Heart left ventricle (tissue), 16 donors: ENCODE measurements at regions not wholly inside any gene's neighbourhood (a gene's known extent, or its start where the extent isn't known, plus 50 kb on each side); places are given as distances from the start of the nearest gene placed in this dataset.
A peak's percentile ranks its signal among the peaks of the same experiment; 100 is the strongest.

Experiments used
- ATAC-seq, 4 donors: fragments of 200-7000 bp; cut with Tn5 transposase; one replicate each; pipeline ENCODE4 v1.9.1; 2020 to 2022; ENCODE audit warnings: moderate library complexity in 4 of 4, mild to moderate bottlenecking in 3 of 4, moderate number of reproducible peaks in 1 of 4
- DNase-seq, 5 donors: peaks; one replicate each; pipeline ENCODE4 v3.0.0-alpha.2; 2020
- H3K27ac ChIP-seq, 12 donors: fragments of 200-600 bp; sonication (generic) in 4 of 12; one replicate each; pipeline versions ENCODE4 v1.5.0 to v1.8.0; 2016 to 2022; ENCODE audit warnings: mild to moderate bottlenecking in 2 of 12
- H3K27me3 ChIP-seq, 9 donors: fragments of 200-600 bp; sonication (generic) in 2 of 9; one replicate each; pipeline versions ENCODE4 v1.5.1 to v1.8.0; 2016 to 2022; ENCODE audit warnings: mild to moderate bottlenecking in 3 of 9
- H3K36me3 ChIP-seq, 9 donors: fragments of 200-600 bp; sonication (generic) in 2 of 9; one replicate each; pipeline versions ENCODE4 v1.5.0 to v1.8.0; 2018 to 2022; ENCODE audit warnings: mild to moderate bottlenecking in 2 of 9
- H3K4me1 ChIP-seq, 12 donors: fragments of 200-600 bp; sonication (generic) in 4 of 12; one replicate each; pipeline versions ENCODE4 v1.5.0 to v1.8.0; 2016 to 2022; ENCODE audit warnings: mild to moderate bottlenecking in 3 of 12
- H3K4me3 ChIP-seq, 12 donors: fragments of 200-600 bp; sonication (generic) in 4 of 12; one replicate each; pipeline versions ENCODE4 v1.5.0 to v1.8.0; 2017 to 2022; ENCODE audit warnings: mild to moderate bottlenecking in 9 of 12, moderate library complexity in 4 of 12
- H3K9me3 ChIP-seq, 12 donors: fragments of 200-600 bp; sonication (generic) in 4 of 12; one replicate each; pipeline versions ENCODE4 v1.5.0 to v1.8.0; 2016 to 2022; ENCODE audit warnings: mild to moderate bottlenecking in 1 of 12
- POLR2A ChIP-seq, 2 donors: fragments of 450-650 bp; IDR thresholded peaks; one replicate each; pipeline ENCODE4 v1.6.1; 2017; ENCODE audit warnings: antibody characterized with exemption in 2 of 2, mild to moderate bottlenecking in 2 of 2, moderate library complexity in 2 of 2
- WGBS, 4 donors: extraction: QIAGEN DNeasy Blood & Tissue Kit in 2 of 4; methylation state at CpG; one replicate each; pipeline versions ENCODE4 v1.1.5 to v1.1.7; 2013 to 2018; 5-methylcytosine and 5-hydroxymethylcytosine counted together
- intact Hi-C, 10 donors: fragments of 100-400 bp; cut with DNase I; formaldehyde crosslinking; loops; one replicate each; pipeline versions ENCODE4 v1.11.1 to v1.14.2; 2022
- TF ChIP-seq, protein P1 (sequence below), 12 donors: fragments of 200-600 bp; sonication (generic) in 4 of 12; IDR thresholded peaks; one replicate each; pipeline versions ENCODE4 v1.5.0 to v1.8.0; 2018 to 2022; ENCODE audit warnings: antibody characterized with exemption in 12 of 12, mild to moderate bottlenecking in 5 of 12
- donor health status: ischemic (EF 13 %, LVEDD 7.1; RV severe dilation, severe dysfunction).
- donor health status: healthy with polysubstance abuse.
- donor health status: DM: no; HTN: yes; CAD: no.
- donor health status: DM: no; HTN: no; CAD: no.
- donor health status: ischemic (EF 25% LVEDD 6.9; RV normal size, moderate dysfunction).
- donor health status: ischemic (EF 25% LVEDD 5.7; RV mildly dilated, moderate dysfunction).
- donor health status: healthy.
- donor health status: DM: yes; HTN: yes; CAD: no.
- donor health status: ischemic (EF 35%, LVEDD 5.7; RV mildly dilated, moderate dysfunction).
- donor health status: nonischemic (EF 11% LVEDD 7.7; RV severe dilation, severe dysfunction).
- donor health status: DM: yes; HTN: yes; CAD: no.
- donor health status: PGD.
- donor health status: ischemic (EF 29% LVEDD 5.4; RV normal size, mild dysfunction).
- donor health status: nonischemic (EF 23%, LVEDD 6.1; RV moderate dilation, normal function).

DNA sequence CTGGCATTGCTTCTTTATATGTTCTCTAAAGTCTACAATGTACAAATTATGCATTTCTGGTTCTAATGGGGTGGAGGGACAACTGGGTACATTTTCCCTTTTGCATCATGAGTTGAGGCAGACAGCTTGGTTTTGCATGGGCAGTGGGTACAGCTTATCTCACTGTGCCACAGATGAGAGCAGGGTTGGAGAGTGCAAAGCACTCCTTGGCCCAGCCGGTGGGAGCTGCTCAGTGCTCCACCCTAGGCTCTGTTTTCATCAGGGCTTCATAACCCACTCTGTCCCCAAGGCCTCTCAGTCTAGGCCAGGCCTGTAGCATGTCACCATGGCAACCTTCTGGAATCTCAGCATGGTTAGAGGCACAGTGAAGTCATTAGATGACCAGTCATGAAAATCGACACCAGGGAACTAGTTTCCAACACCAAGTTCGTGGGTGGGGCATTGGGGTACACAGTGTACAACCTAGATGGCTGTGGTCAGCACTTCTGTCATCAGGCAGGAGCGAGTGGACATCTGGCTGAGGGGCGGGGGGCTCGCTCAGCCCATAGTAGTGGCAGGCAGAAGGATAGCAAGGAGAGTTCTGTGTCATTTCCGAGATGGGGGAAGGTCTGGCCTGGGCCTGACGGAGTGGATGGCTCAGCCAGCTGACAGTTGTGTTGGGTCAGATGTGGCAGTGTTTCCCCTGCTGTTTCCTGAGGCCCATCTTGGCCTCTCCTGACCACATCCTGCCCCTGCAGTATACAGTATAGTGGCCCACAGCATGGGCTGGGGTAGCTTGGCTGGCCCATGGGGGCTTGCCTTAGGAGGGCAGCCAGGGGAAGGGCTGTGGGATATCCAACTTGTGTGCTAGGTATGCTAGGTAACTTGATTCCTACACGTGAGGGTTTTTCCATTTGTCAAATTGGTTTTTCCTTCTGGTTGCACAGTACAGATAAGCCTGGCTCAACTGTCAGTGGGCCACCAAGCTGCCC lies 75.7 kb upstream of the PRR23C start:
- Histone ChIP-seq H3K27ac (no peak overlapping the region), H3K9me3 (no peaks in the 10 kb centered on the region), H3K4me1 (no peaks in the 10 kb centered on the region), H3K36me3 (no peaks in the 10 kb centered on the region), H3K27me3 (no peaks in the 10 kb centered on the region), H3K4me3 (no peak overlapping the region)
- WGBS, 4 donors = 59 to 67% (median 62%) methylated on average over 9 of the region's 9 CpGs
- intact Hi-C loops = no loop called here
- no peak for TF ChIP-seq POLR2A (IDR thresholded peaks at IDR 0.05)
- TF ChIP-seq, protein P1, sequence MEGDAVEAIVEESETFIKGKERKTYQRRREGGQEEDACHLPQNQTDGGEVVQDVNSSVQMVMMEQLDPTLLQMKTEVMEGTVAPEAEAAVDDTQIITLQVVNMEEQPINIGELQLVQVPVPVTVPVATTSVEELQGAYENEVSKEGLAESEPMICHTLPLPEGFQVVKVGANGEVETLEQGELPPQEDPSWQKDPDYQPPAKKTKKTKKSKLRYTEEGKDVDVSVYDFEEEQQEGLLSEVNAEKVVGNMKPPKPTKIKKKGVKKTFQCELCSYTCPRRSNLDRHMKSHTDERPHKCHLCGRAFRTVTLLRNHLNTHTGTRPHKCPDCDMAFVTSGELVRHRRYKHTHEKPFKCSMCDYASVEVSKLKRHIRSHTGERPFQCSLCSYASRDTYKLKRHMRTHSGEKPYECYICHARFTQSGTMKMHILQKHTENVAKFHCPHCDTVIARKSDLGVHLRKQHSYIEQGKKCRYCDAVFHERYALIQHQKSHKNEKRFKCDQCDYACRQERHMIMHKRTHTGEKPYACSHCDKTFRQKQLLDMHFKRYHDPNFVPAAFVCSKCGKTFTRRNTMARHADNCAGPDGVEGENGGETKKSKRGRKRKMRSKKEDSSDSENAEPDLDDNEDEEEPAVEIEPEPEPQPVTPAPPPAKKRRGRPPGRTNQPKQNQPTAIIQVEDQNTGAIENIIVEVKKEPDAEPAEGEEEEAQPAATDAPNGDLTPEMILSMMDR (IDR thresholded peaks at IDR 0.05) = no peak
- peak in 3 of 4 donors; percentile 12 to 48 (median 31) for ATAC-seq
- no peak for DNase-seq

DNA sequence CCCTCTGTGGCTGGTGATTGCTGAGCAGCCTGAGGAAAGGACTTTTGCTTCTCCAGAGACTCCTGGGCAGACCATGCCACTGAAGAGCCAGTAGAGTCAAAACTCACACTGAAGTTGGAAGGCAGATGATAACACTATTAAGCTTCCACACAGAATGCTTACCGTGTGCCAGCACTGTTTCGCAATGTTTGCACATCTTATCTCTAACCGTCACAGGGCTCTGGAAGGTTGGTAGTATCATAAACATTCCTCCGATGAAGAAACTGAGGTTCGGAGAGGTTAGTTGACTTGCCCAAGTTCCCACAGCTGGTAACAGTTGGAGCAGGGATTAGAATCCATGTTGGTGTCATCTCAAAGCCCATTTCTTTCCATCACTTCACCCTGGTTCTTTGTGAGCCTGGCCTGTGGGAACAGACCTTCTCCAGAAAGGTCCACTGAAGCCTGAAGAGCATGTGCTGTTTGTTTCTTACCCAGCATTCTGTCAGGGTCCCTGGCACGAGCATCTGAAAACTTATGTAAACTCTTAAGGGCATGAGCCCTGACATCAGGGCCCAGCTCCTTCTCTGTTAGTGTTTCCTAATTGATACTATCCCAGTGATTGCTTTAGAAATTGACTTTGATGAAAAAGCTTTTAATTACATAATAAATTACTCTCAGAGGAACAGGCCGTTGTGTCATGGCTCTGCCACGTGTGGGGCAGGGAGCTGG lies 77.0 kb upstream of the PRR23C start:
- DNase-seq (peak in 1 of 5 donors; percentile 22), ATAC-seq (peak in 2 of 4 donors; percentile 17 to 34)
- Histone ChIP-seq H3K27me3 (no peaks in the 10 kb centered on the region), H3K4me1 (no peaks in the 10 kb centered on the region), H3K4me3 (no peak overlapping the region), H3K36me3 (no peaks in the 10 kb centered on the region), H3K27ac (no peak overlapping the region), H3K9me3 (no peaks in the 10 kb centered on the region)
- no peak for TF ChIP-seq POLR2A (IDR thresholded peaks at IDR 0.05)
- TF ChIP-seq, protein P1 (IDR thresholded peaks at IDR 0.05) = no peak
- intact Hi-C loops = no loop called here
- WGBS, 4 donors = 44 to 58% (median 46%) methylated on average over 8 of the region's 8 CpGs

DNA sequence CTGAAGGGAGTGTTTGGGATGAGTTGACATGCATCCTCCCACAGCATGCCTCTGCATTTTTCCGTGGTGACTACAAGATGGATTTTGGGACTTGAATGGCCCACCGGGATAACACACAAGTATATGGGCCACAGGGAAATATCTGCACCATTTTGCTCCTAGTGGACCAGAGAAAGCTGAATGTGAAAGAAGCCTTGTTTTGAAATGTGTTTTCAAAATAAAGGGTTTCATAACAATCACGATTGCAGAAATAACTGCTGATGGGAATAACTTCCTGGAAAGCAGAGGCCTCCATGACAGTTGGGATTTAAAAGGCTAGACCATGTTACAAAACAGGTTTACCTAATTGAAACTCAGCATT lies 77.5 kb upstream of the PRR23C start:
- DNase-seq (no peak), ATAC-seq (peak in 3 of 4 donors; percentile 17 to 76 (median 36))
- no peak overlapping the region for H3K27ac ChIP-seq
- no peaks in the 10 kb centered on the region for H3K36me3 ChIP-seq
- no peaks in the 10 kb centered on the region for H3K4me1 ChIP-seq
- no peak overlapping the region for H3K4me3 ChIP-seq
- 45 to 70% (median 51%) methylated on average over 3 of the region's 3 CpGs for WGBS, 4 donors
- intact Hi-C loops = no loop called here
- no peaks in the 10 kb centered on the region for H3K27me3 ChIP-seq
- no peak for TF ChIP-seq POLR2A (IDR thresholded peaks at IDR 0.05)
- TF ChIP-seq, protein P1 (IDR thresholded peaks at IDR 0.05) = no peak
- no peaks in the 10 kb centered on the region for H3K9me3 ChIP-seq

DNA sequence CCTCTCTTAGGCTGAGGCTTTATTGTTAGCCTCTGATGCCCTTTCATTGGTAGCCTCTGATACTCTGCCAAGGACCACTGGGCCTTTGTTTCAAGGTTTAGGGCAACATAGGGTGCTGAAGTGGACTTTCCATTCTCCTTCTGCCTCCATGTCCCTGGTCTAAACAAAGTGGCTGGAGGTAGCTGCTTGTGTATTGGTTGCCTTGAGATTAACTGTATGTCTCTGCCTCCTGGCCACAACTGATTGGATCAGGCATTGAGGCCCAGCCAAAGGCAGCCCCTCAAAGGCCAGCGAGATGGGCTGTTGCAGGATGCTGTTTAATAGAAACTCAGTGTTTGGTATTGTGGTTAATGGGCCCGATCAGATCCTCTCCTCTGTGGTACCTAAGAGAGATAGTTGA lies 77.9 kb upstream of the PRR23C start:
- Histone ChIP-seq H3K27me3 (no peaks in the 10 kb centered on the region), H3K4me1 (no peaks in the 10 kb centered on the region), H3K27ac (no peak overlapping the region), H3K4me3 (no peak overlapping the region), H3K36me3 (no peaks in the 10 kb centered on the region), H3K9me3 (no peaks in the 10 kb centered on the region)
- intact Hi-C loops = no loop called here
- no peak for DNase-seq
- WGBS, 4 donors = 78 to 88% (median 85%) methylated on average over 2 of the region's 2 CpGs
- ATAC-seq = no peak
- TF ChIP-seq, protein P1 (IDR thresholded peaks at IDR 0.05) = no peak
- no peak for TF ChIP-seq POLR2A (IDR thresholded peaks at IDR 0.05)
